ENCODE measurements at regions not wholly inside any gene's neighbourhood (a gene's known extent, or its start where the extent isn't known, plus 50 kb on each side); places are given as distances from the start of the nearest gene placed in this dataset.

DNA sequence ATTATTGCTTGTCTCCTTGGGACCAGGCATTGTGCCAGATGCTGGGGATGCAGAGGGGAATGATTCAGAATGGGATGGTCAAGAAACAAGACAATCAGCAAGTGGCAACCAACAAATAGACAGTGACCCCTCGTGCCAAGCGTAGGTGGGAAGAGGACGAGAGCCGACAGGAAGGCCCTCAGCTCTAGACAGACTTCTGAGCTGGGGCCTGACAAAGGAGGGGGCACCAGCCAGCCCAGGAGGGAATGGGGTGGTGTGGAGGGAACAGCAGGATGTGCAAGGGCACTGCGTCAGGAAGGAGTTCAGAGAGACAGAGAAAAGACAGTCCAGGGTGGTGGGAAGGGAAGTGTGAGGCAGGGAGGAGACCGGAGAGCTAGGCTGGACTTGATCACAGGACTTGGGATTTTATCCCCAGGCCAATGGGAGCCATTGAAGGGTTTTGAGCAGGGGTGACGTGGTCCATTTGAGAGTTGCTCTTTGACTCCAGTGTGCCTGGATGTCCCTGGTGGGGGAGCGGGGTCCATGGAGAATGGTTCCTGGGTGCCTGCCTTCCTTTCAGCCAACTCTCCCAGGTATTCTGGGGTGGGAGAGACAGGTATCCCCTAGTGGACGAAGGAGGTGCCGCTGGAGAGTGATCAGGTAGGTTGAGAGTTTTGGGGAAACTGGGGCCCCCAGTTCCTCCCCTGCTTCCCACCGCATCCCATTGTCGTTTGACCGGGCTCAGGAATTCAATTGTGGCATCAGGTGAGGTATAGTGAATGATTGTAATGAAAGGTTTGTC is 79.3 kb upstream of the ZNF618 start:
- no peaks in the 10 kb centered on the region for H3K4me1 ChIP-seq (ENCODE audit: low read depth)
- intact Hi-C loops (cut with DNase I, micrococcal nuclease) = no loop called here
- H3K9me3 ChIP-seq = no peaks in the 10 kb centered on the region
- DNase-seq (no peak), ATAC-seq (no peak)
- H3K36me3 ChIP-seq (ENCODE audit: low read depth) = no peaks in the 10 kb centered on the region
- no peak overlapping the region for H3K4me3 ChIP-seq
- TF ChIP-seq CTCF (IDR thresholded peaks at IDR 0.05) = no peak

- no peak overlapping the region for H3K4me3 ChIP-seq
- no peaks in the 10 kb centered on the region for H3K4me1 ChIP-seq (ENCODE audit: low read depth)
- no peaks in the 10 kb centered on the region for H3K36me3 ChIP-seq (ENCODE audit: low read depth)
- DNase-seq = no peak
- no peak for ATAC-seq
- no peaks in the 10 kb centered on the region for H3K9me3 ChIP-seq
- intact Hi-C loops (cut with DNase I, micrococcal nuclease) = no loop called here
- no peak for TF ChIP-seq CTCF (IDR thresholded peaks at IDR 0.05)
Measured at GRCh38 chr9:113798062-113799030, 77.8 kb upstream of the ZNF618 start.

- no peak for TF ChIP-seq CTCF (IDR thresholded peaks at IDR 0.05)
- Histone ChIP-seq H3K4me3 (no peak overlapping the region), H3K4me1 (ENCODE audit: low read depth) (no peaks in the 10 kb centered on the region), H3K36me3 (ENCODE audit: low read depth) (no peaks in the 10 kb centered on the region), H3K9me3 (no peaks in the 10 kb centered on the region)
- ATAC-seq (no peak), DNase-seq (no peak)
- intact Hi-C loops (cut with DNase I, micrococcal nuclease) = loop anchor here in 1 of 2 donors (10.0 kb wide), 1 partner anchor 495 kb away; no protein-coding TSS in a partner anchor
Measured at GRCh38 chr9:113800276-113800675, 75.8 kb upstream of the ZNF618 start.

GRCh38 chr9:113803811-113804589 is 72.1 kb upstream of the ZNF618 start:
- DNase-seq (no peak), ATAC-seq (no peak)
- Histone ChIP-seq H3K36me3 (ENCODE audit: low read depth) (no peaks in the 10 kb centered on the region), H3K4me1 (ENCODE audit: low read depth) (peaks cover 2% of the 10 kb centered on the region), H3K9me3 (no peaks in the 10 kb centered on the region), H3K4me3 (no peak overlapping the region)
- intact Hi-C loops (cut with DNase I, micrococcal nuclease) = loop anchor here in 1 of 2 donors (10.0 kb wide), 1 partner anchor 491 kb away; no protein-coding TSS in a partner anchor
- TF ChIP-seq CTCF (IDR thresholded peaks at IDR 0.05) = no peak

GRCh38 chr9:113805486-113806132 is 70.5 kb upstream of the ZNF618 start:
- peaks cover 2% of the 10 kb centered on the region for H3K4me1 ChIP-seq (ENCODE audit: low read depth)
- no peak for TF ChIP-seq CTCF (IDR thresholded peaks at IDR 0.05)
- no peak for ATAC-seq
- no peak for DNase-seq
- H3K36me3 ChIP-seq (ENCODE audit: low read depth) = no peaks in the 10 kb centered on the region
- H3K9me3 ChIP-seq = no peaks in the 10 kb centered on the region
- intact Hi-C loops (cut with DNase I, micrococcal nuclease) = loop anchor here in 1 of 2 donors (10.0 kb wide), 1 partner anchor 489 kb away; no protein-coding TSS in a partner anchor
- H3K4me3 ChIP-seq = no peak overlapping the region
